HEK293T (cell line): ENCODE measurements at regions not wholly inside any gene's neighbourhood (a gene's known extent, or its start where the extent isn't known, plus 50 kb on each side); places are given as distances from the start of the nearest gene placed in this dataset.
"Not testable (repeated sequence)": the region's sequence is repeated elsewhere in the genome, so short reads cannot be mapped to it uniquely, and the experiment has no call there.

Source experiments
- CTCF ChIA-PET: fragments of 350-600 bp; formaldehyde crosslinking; extraction: SDS; loops from one replicate; lab custom pipeline; 2021; ENCODE audit warnings: antibody characterized with exemption, inconsistent platforms; lab: Yijun Ruan, JAX
- POLR2A ChIA-PET: fragments of 350-600 bp; formaldehyde crosslinking; extraction: SDS; loops from one replicate; lab custom pipeline; 2020; ENCODE audit warnings: antibody characterized with exemption, inconsistent platforms; lab: Yijun Ruan, JAX
- DNase-seq: peaks from one replicate; pipeline ENCODE4 v3.0.0; 2012; ENCODE audit warnings: mixed read lengths; ENCODE audit errors: extremely low spot score
- ARNT ChIP-seq: fragments of 450-650 bp; IDR thresholded peaks from 2 replicates; pipeline ENCODE4 v1.6.1; 2017; ENCODE audit warnings: mild to moderate bottlenecking
- BHLHE40 ChIP-seq: fragments of 450-650 bp; IDR thresholded peaks from 2 replicates; pipeline ENCODE4 v1.6.1; 2016; ENCODE audit warnings: mild to moderate bottlenecking, moderate library complexity, borderline replicate concordance
- CTBP1 ChIP-seq: fragments of 450-650 bp; IDR thresholded peaks from 2 replicates; pipeline ENCODE4 v1.6.1; 2016; ENCODE audit warnings: borderline replicate concordance
- ELF4 ChIP-seq: fragments of 450-650 bp; IDR thresholded peaks from 2 replicates; pipeline ENCODE4 v1.6.1; 2017; ENCODE audit warnings: antibody characterized with exemption
- FOXA1 ChIP-seq: fragments of 450-650 bp; IDR thresholded peaks from 2 replicates; pipeline ENCODE4 v1.6.1; 2016; ENCODE audit warnings: mild to moderate bottlenecking
- FOXK2 ChIP-seq: fragments of 450-650 bp; IDR thresholded peaks from 2 replicates; pipeline ENCODE4 v1.6.1; 2016; ENCODE audit warnings: mild to moderate bottlenecking
- FOXM1 ChIP-seq: fragments of 450-650 bp; IDR thresholded peaks from 2 replicates; pipeline ENCODE4 v1.6.1; 2017; ENCODE audit warnings: mild to moderate bottlenecking, borderline replicate concordance
- HDGF ChIP-seq: fragments of 450-650 bp; IDR thresholded peaks from 2 replicates; pipeline ENCODE4 v1.6.1; 2017; ENCODE audit warnings: antibody characterized with exemption, borderline replicate concordance
- L3MBTL2 ChIP-seq: fragments of 450-650 bp; conservative IDR thresholded peaks from 2 replicates; pipeline ENCODE4 v1.6.1; 2016; ENCODE audit warnings: mild to moderate bottlenecking
- LEF1 ChIP-seq: fragments of 450-650 bp; IDR thresholded peaks from 2 replicates; pipeline ENCODE4 v1.6.1; 2017; ENCODE audit warnings: mild to moderate bottlenecking, borderline replicate concordance
- NFRKB ChIP-seq: fragments of 450-650 bp; IDR thresholded peaks from 2 replicates; pipeline ENCODE4 v1.6.1; 2016; ENCODE audit warnings: mild to moderate bottlenecking, moderate library complexity
- PKNOX1 ChIP-seq: fragments of 450-650 bp; IDR thresholded peaks from 2 replicates; pipeline ENCODE4 v1.6.1; 2016
- SP1 ChIP-seq: fragments of 450-650 bp; IDR thresholded peaks from 2 replicates; pipeline ENCODE4 v1.6.1; 2017
- SUZ12 ChIP-seq: fragments of 450-650 bp; IDR thresholded peaks from 2 replicates; pipeline ENCODE4 v1.6.1; 2016; ENCODE audit warnings: mild to moderate bottlenecking
- TARDBP ChIP-seq: fragments of 450-650 bp; IDR thresholded peaks from 2 replicates; pipeline ENCODE4 v1.6.1; 2016
- ZNF384 ChIP-seq: fragments of 450-650 bp; IDR thresholded peaks from 2 replicates; pipeline ENCODE4 v1.6.1; 2016

GRCh38 chr22:22697377-22698117 lies 53.1 kb downstream of the GGTLC2 start:
- POLR2A ChIA-PET = no interaction called here
- CTCF ChIA-PET = no interaction called here
- DNase-seq = no peak
- TF ChIP-seq TARDBP (no peak), NFRKB (no peak), ARNT (no peak), CTBP1 (no peak), FOXK2 (no peak)

- no peak for DNase-seq
- ChIA-PET POLR2A (no interaction called here), CTCF (interaction anchor here (0.6 kb wide), 1 partner anchor 11 kb away, joined by 3 read pairs; no protein-coding TSS in a partner anchor)
- TF ChIP-seq SP1 = no peak
Observed at GRCh38 chr22:22698263-22698750, 53.9 kb downstream of the GGTLC2 start.

GRCh38 chr22:22700631-22701030 lies 56.2 kb downstream of the GGTLC2 start:
- CTCF ChIA-PET = no interaction called here

GRCh38 chr22:22701557-22701956 lies 57.1 kb downstream of the GGTLC2 start:
- CTCF ChIA-PET = interaction anchor here (0.6 to 1.2 kb wide), 3 partner anchors 9 to 680 kb away, joined by 3 to 4 read pairs (median 3); no protein-coding TSS in a partner anchor
- POLR2A ChIA-PET, DNase-seq: not testable (repeated sequence)

More at GRCh38 chr22:22700631-22701030, 56.2 kb downstream of the GGTLC2 start:
- DNase-seq = no peak
- POLR2A ChIA-PET = no interaction called here
- no peak for TF ChIP-seq NFRKB
- TF ChIP-seq TARDBP = no peak
- no peak for TF ChIP-seq SUZ12
- TF ChIP-seq FOXM1 = no peak
- TF ChIP-seq SP1 = no peak
- TF ChIP-seq HDGF = no peak
- TF ChIP-seq FOXA1 = no peak

GRCh38 chr22:22702237-22703202 lies 58.1 kb downstream of the GGTLC2 start:
- POLR2A ChIA-PET = no interaction called here
- CTCF ChIA-PET = interaction anchor here (0.6 to 1.2 kb wide), 4 partner anchors 10 to 679 kb away, joined by 3 to 5 read pairs (median 4); no protein-coding TSS in a partner anchor
- TF ChIP-seq SP1 (no peak), PKNOX1 (no peak), CTBP1 (no peak), FOXA1 (no peak), ZNF384 (no peak), ELF4 (no peak), LEF1 (no peak), FOXM1 (no peak), SUZ12 (no peak), ARNT (no peak), FOXK2 (no peak), TARDBP (no peak), NFRKB (no peak), HDGF (no peak), L3MBTL2 (no peak), BHLHE40 (no peak)
- DNase-seq = no peak

- no peak for DNase-seq
- TF ChIP-seq HDGF (no peak), FOXM1 (no peak), L3MBTL2 (no peak), LEF1 (no peak), ARNT (no peak), FOXA1 (no peak), CTBP1 (no peak), ELF4 (no peak), TARDBP (no peak), PKNOX1 (no peak), BHLHE40 (no peak), FOXK2 (no peak), SP1 (no peak), ZNF384 (no peak), SUZ12 (no peak), NFRKB (no peak)
- POLR2A ChIA-PET = no interaction called here
- CTCF ChIA-PET = interaction anchor here (1.2 kb wide), 1 partner anchor 181 kb away, joined by 5 read pairs; no protein-coding TSS in a partner anchor
Observed at GRCh38 chr22:22703203-22703570, 58.8 kb downstream of the GGTLC2 start.
